GM12878 (cell line): ENCODE measurements at regions not wholly inside any gene's neighbourhood (a gene's known extent, or its start where the extent isn't known, plus 50 kb on each side); places are given as distances from the start of the nearest gene placed in this dataset.

Experiments used
- ATAC-seq: fragments of 200-7000 bp; cut with Tn5 transposase; 3 replicates; pipeline ENCODE4 v1.9.1; 2020; ENCODE audit warnings: mild to moderate bottlenecking, moderate library complexity
- BruUV-seq: library from RNA; stranded (reverse); fragments of 400-500 nt; replicated peaks from 2 replicates; lab custom pipeline; 2021; lab: Mats Ljungman, UMichigan
- CTCF ChIA-PET: fragments of 300-600 bp; sonication (Branson Sonifier 250); formaldehyde crosslinking; extraction: SDS; loops from one replicate; lab custom pipeline; 2021; ENCODE audit warnings: inconsistent platforms; lab: Yijun Ruan, JAX
- POLR2A ChIA-PET: fragments of 350-600 bp; formaldehyde crosslinking; extraction: SDS; loops from one replicate; lab custom pipeline; 2021; ENCODE audit warnings: inconsistent platforms; lab: Charles Lee
- RAD21 ChIA-PET: fragments of 300-600 bp; sonication (Branson Sonifier 250); formaldehyde crosslinking; loops from one replicate; lab custom pipeline; 2023; ENCODE audit warnings: antibody characterized with exemption; ENCODE audit not compliant: unreplicated experiment; lab: Charles Lee
- SMC1A ChIA-PET: fragments of 300-600 bp; sonication (Branson Sonifier 250); formaldehyde crosslinking; loops from one replicate; lab custom pipeline; 2023; ENCODE audit not compliant: unreplicated experiment, uncharacterized antibody; lab: Charles Lee
- DNase-seq: peaks from one replicate; pipeline ENCODE4 v3.0.0-alpha.2; 2011; ENCODE audit warnings: low read depth, low spot score
- FAIRE-seq: peaks from 3 replicates; lab custom pipeline; 2011; peaks lifted over from hg19 to GRCh38; lab: Jason Lieb, UNC
- H2AFZ ChIP-seq: 2 replicates; pipeline ENCODE4 v1.6.0; 2011; ENCODE audit warnings: low read depth, low read length, control low read depth; ENCODE audit not compliant: control insufficient read depth
- H3K27ac ChIP-seq: 2 replicates; pipeline ENCODE4 v1.5.1; 2011; ENCODE audit warnings: control low read depth; ENCODE audit not compliant: control insufficient read depth, insufficient read depth
- H3K27me3 ChIP-seq, 2 experiments: replicated peaks in 1 of 2; 2 replicates each; pipeline versions ENCODE4 v1.6.0 to v1.6.1; 2011; ENCODE audit warnings: low read length in 1 of 2; ENCODE audit not compliant: control insufficient read depth in 2 of 2, insufficient read depth in 2 of 2
- H3K36me3 ChIP-seq, 2 experiments: 2 replicates each; pipeline ENCODE4 v1.5.1; 2011; ENCODE audit warnings: low read length in 1 of 2; ENCODE audit not compliant: control insufficient read depth in 2 of 2, insufficient read depth in 2 of 2
- H3K4me1 ChIP-seq: 2 replicates; pipeline ENCODE4 v1.6.1; 2011; ENCODE audit warnings: mild to moderate bottlenecking, low read length, moderate library complexity, mixed read lengths; ENCODE audit not compliant: control insufficient read depth, insufficient read depth
- H3K4me2 ChIP-seq: 2 replicates; pipeline ENCODE4 v1.6.0; 2011; ENCODE audit warnings: control low read depth; ENCODE audit not compliant: control insufficient read depth, insufficient read depth
- H3K4me3 ChIP-seq: fragments of 200-600 bp; sonication (generic); 2 replicates; pipeline ENCODE4 v1.5.1; 2016
- H3K79me2 ChIP-seq: 2 replicates; pipeline ENCODE4 v1.6.0; 2011; ENCODE audit warnings: low read length; ENCODE audit not compliant: control insufficient read depth, insufficient read depth
- H3K9ac ChIP-seq: 2 replicates; pipeline ENCODE4 v1.8.0; 2011; ENCODE audit warnings: low read length, control low read depth, mixed read lengths; ENCODE audit not compliant: control insufficient read depth, insufficient read depth
- H3K9me3 ChIP-seq: replicated peaks from 3 replicates; pipeline ENCODE4 v1.5.1; 2011; ENCODE audit warnings: mild to moderate bottlenecking, low read length; ENCODE audit not compliant: control insufficient read depth, insufficient read depth
- H4K20me1 ChIP-seq: 2 replicates; pipeline ENCODE4 v1.6.0; 2011; ENCODE audit not compliant: control insufficient read depth, insufficient read depth
- CBX3 ChIP-seq: fragments of 200-600 bp; sonication (generic); IDR thresholded peaks from 2 replicates; pipeline ENCODE4 v1.6.1; 2016; ENCODE audit warnings: low read depth, borderline replicate concordance
- CREM ChIP-seq: IDR thresholded peaks from 2 replicates; pipeline ENCODE4 v1.6.1; 2014; ENCODE audit warnings: antibody characterized with exemption, low read depth
- ETV6 ChIP-seq, 2 experiments: fragments of 450-650 bp in 1 of 2; IDR thresholded peaks in 1 of 2; conservative IDR thresholded peaks in 1 of 2; 2 replicates each; pipeline ENCODE4 v1.6.1; 2014; ENCODE audit warnings: antibody characterized with exemption in 1 of 2, borderline replicate concordance in 1 of 2, low read depth in 1 of 2, mild to moderate bottlenecking in 1 of 2, moderate library complexity in 1 of 2
- FOS ChIP-seq: IDR thresholded peaks from 3 replicates; pipeline ENCODE4 v1.6.1; 2011; ENCODE audit warnings: borderline replicate concordance; ENCODE audit not compliant: insufficient read length; ENCODE audit errors: extremely low read depth
- FOXM1 ChIP-seq: IDR thresholded peaks from 2 replicates; pipeline ENCODE4 v1.6.1; 2012; ENCODE audit warnings: low read depth, mild to moderate bottlenecking, inconsistent platforms, low read length, moderate library complexity
- JUND ChIP-seq: IDR thresholded peaks from 2 replicates; pipeline ENCODE4 v1.6.1; 2012; ENCODE audit warnings: low read depth, mild to moderate bottlenecking, low read length, improper control_type of control experiment, moderate library complexity
- MEF2B ChIP-seq: fragments of 450-650 bp; IDR thresholded peaks from 2 replicates; pipeline ENCODE4 v1.6.1; 2018; ENCODE audit warnings: mild to moderate bottlenecking, moderate library complexity; ENCODE audit not compliant: partially characterized antibody, poor library complexity, severe bottlenecking
- NRF1 ChIP-seq: conservative IDR thresholded peaks from 2 replicates; pipeline ENCODE4 v1.6.1; 2011; ENCODE audit warnings: mild to moderate bottlenecking, low read depth, low read length, improper control_type of control experiment
- POLR2AphosphoS2 ChIP-seq: IDR thresholded peaks from 2 replicates; pipeline ENCODE4 v1.6.1; 2011; ENCODE audit warnings: low read depth, mild to moderate bottlenecking, low read length, improper control_type of control experiment, moderate library complexity
- RUNX3 ChIP-seq: IDR thresholded peaks from 2 replicates; pipeline ENCODE4 v1.6.1; 2012; ENCODE audit warnings: low read length, inconsistent platforms
- SIX5 ChIP-seq: IDR thresholded peaks from 2 replicates; pipeline ENCODE4 v1.6.1; 2011; ENCODE audit warnings: mild to moderate bottlenecking, low read depth, low read length, moderate library complexity; ENCODE audit not compliant: severe bottlenecking
- TBL1XR1 ChIP-seq: IDR thresholded peaks from 2 replicates; pipeline ENCODE4 v1.6.1; 2012; ENCODE audit warnings: low read depth, low read length, improper control_type of control experiment
- TCF12 ChIP-seq: IDR thresholded peaks from 2 replicates; pipeline ENCODE4 v1.6.1; 2011; ENCODE audit warnings: low read depth, mild to moderate bottlenecking, low read length
- YY1 ChIP-seq: IDR thresholded peaks from 2 replicates; pipeline ENCODE4 v1.6.1; 2011; ENCODE audit warnings: low read depth, mild to moderate bottlenecking, low read length
- ZNF622 ChIP-seq: fragments of 450-650 bp; IDR thresholded peaks from 2 replicates; pipeline ENCODE4 v1.6.1; 2017; ENCODE audit warnings: mild to moderate bottlenecking, inconsistent platforms
- WGBS: methylation state at CpG from one replicate; pipeline ENCODE4 v1.1.6; 2016; ENCODE audit warnings: low lambda C conversion rate; ENCODE audit not compliant: insufficient replicate concordance, insufficient coverage; ENCODE audit errors: missing lambda C conversion rate; 5-methylcytosine and 5-hydroxymethylcytosine counted together
- in situ Hi-C: fragments of 300-500 bp; cut with MboI; formaldehyde crosslinking; loops from 9 replicates; pipeline ENCODE4 v1.14.3; 2018; ENCODE audit warnings: mixed read lengths
- intact Hi-C: fragments of 100-400 bp; cut with micrococcal nuclease; formaldehyde crosslinking; loops from one replicate; pipeline ENCODE4 v1.14.2; 2022; ENCODE audit not compliant: unreplicated experiment
- TF ChIP-seq, protein P1 (sequence below): IDR thresholded peaks from 2 replicates; pipeline ENCODE4 v1.6.1; 2011; ENCODE audit warnings: low read depth, mild to moderate bottlenecking, low read length, moderate library complexity, borderline replicate concordance; ENCODE audit errors: extremely low read depth
- TF ChIP-seq, protein P2 (sequence below): fragments of 450-650 bp; IDR thresholded peaks from 2 replicates; pipeline ENCODE4 v1.6.1; 2017; ENCODE audit warnings: low read depth, mild to moderate bottlenecking, moderate library complexity

DNA sequence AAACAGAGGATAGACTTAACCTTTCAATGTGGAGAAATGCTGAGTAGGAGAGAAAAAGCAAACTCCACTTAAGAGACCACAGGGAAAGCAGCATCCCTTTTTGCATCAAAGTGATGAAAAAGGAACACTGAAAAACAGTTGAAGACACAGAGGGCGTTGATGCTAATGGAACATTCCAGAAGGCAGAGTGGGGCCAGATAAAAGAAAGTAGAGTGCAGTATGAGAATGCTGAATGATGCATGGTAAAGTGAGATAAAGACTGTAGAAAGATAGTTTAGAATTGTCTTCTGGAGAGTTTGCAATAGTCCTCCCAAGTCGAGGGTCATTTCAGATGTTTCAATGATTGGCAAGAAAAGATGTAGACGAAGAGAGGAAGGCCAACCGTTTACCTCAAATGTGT, 574.3 kb downstream of the PRR16 start:
- Histone ChIP-seq H4K20me1 (no peaks in the 10 kb centered on the region), H3K9ac (no peak overlapping the region), H3K27me3 (no peaks in the 10 kb centered on the region), H2AFZ (no peak overlapping the region), H3K36me3 (no peaks in the 10 kb centered on the region), H3K9me3 (no peaks in the 10 kb centered on the region), H3K4me3 (no peak overlapping the region), H3K4me2 (no peak overlapping the region), H3K27ac (no peak overlapping the region), H3K79me2 (no peaks in the 10 kb centered on the region), H3K4me1 (no peaks in the 10 kb centered on the region)
- in situ Hi-C loops (no loop called here), intact Hi-C loops (no loop called here)
- DNase-seq (no peak), FAIRE-seq (no peak), ATAC-seq (no peak)
- SMC1A ChIA-PET = no interaction called here
- WGBS = 2% methylated on average over 4 of the region's 4 CpGs
- no peak for TF ChIP-seq TBL1XR1
- TF ChIP-seq SIX5 = no peak
- no peak for TF ChIP-seq MEF2B
- TF ChIP-seq JUND = no peak
- TF ChIP-seq CBX3 = no peak
- TF ChIP-seq, protein P1, sequence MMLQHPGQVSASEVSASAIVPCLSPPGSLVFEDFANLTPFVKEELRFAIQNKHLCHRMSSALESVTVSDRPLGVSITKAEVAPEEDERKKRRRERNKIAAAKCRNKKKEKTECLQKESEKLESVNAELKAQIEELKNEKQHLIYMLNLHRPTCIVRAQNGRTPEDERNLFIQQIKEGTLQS = no peak
- TF ChIP-seq FOXM1 = no peak
- CTCF ChIA-PET = no interaction called here
- RAD21 ChIA-PET = no interaction called here
- POLR2A ChIA-PET = no interaction called here
- no TSS peak for BruUV-seq

DNA sequence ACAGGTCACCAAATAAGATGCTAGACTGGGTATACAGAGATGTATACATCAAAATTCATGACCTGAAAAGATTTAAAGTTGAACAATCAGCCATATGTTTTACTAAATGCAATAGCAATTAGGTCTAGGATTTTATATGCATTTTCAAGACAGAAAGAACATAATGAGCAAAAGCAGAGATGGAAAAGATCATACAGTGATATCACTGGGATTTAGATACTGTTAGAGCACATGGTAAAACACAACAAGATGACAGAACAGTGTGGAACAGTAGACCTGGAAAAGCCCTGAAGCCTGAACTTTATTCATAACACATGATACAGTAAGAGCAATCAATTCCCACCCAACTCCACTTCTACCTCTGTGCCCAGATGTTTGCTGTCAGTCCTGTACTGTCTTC, 585.9 kb downstream of the PRR16 start:
- POLR2A ChIA-PET = no interaction called here
- DNase-seq (no peak), ATAC-seq (no peak), FAIRE-seq (no peak)
- RAD21 ChIA-PET = no interaction called here
- Histone ChIP-seq H3K4me1 (no peaks in the 10 kb centered on the region), H3K4me2 (no peak overlapping the region), H3K27me3 (no peaks in the 10 kb centered on the region), H3K9ac (no peak overlapping the region), H2AFZ (no peak overlapping the region), H3K4me3 (no peak overlapping the region), H3K27ac (no peak overlapping the region), H4K20me1 (no peaks in the 10 kb centered on the region), H3K36me3 (no peaks in the 10 kb centered on the region), H3K9me3 (no peaks in the 10 kb centered on the region), H3K79me2 (no peaks in the 10 kb centered on the region)
- intact Hi-C loops (no loop called here), in situ Hi-C loops (no loop called here)
- CTCF ChIA-PET = no interaction called here
- BruUV-seq = no TSS peak
- SMC1A ChIA-PET = no interaction called here
- TF ChIP-seq RUNX3 (no peak), ETV6 (conservative IDR thresholded peaks at IDR 0.05 in 1 of 2, IDR thresholded peaks at IDR 0.05 in 1 of 2; ENCODE audit: borderline replicate concordance in 1 of 2, low read depth in 1 of 2) (no peak), FOS (no peak), ZNF622 (no peak), TCF12 (no peak), YY1 (no peak), NRF1 (no peak), CREM (no peak), POLR2AphosphoS2 (no peak)
- TF ChIP-seq, protein P2, sequence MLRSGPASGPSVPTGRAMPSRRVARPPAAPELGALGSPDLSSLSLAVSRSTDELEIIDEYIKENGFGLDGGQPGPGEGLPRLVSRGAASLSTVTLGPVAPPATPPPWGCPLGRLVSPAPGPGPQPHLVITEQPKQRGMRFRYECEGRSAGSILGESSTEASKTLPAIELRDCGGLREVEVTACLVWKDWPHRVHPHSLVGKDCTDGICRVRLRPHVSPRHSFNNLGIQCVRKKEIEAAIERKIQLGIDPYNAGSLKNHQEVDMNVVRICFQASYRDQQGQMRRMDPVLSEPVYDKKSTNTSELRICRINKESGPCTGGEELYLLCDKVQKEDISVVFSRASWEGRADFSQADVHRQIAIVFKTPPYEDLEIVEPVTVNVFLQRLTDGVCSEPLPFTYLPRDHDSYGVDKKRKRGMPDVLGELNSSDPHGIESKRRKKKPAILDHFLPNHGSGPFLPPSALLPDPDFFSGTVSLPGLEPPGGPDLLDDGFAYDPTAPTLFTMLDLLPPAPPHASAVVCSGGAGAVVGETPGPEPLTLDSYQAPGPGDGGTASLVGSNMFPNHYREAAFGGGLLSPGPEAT = no peak
- TF ChIP-seq, protein P1 = no peak
